ENCODE measurements at regions not wholly inside any gene's neighbourhood (a gene's known extent, or its start where the extent isn't known, plus 50 kb on each side); places are given as distances from the start of the nearest gene placed in this dataset.
"Not testable (repeated sequence)": the region's sequence is repeated elsewhere in the genome, so short reads cannot be mapped to it uniquely, and the experiment has no call there.

GRCh38 chr5:34544403-34544802 is 111.7 kb upstream of the RAI14 start:
- no peak for DNase-seq (ENCODE audit: low read depth, low spot score)

GRCh38 chr5:34545164-34545563 is 111.0 kb upstream of the RAI14 start:
- no peak for DNase-seq (ENCODE audit: low read depth, low spot score)
- no peak overlapping the region for H3K27ac ChIP-seq

More at GRCh38 chr5:34544403-34544802, 111.7 kb upstream of the RAI14 start:
- H3K27ac ChIP-seq = no peak overlapping the region

- DNase-seq (ENCODE audit: low read depth, low spot score) = no peak
- H3K27ac ChIP-seq = no peak overlapping the region
These were observed 110.5 kb upstream of the RAI14 start for GRCh38 chr5:34545626-34546025.

- no peak for DNase-seq (ENCODE audit: low read depth, low spot score)
- H3K27ac ChIP-seq = no peak overlapping the region
These were observed 108.6 kb upstream of the RAI14 start for GRCh38 chr5:34547300-34548085.

- no peak for DNase-seq (ENCODE audit: low read depth, low spot score)
These were observed 108.1 kb upstream of the RAI14 start for GRCh38 chr5:34548086-34548403.

GRCh38 chr5:34550247-34550646 is 105.9 kb upstream of the RAI14 start:
- DNase-seq (ENCODE audit: low read depth, low spot score) = no peak
- H3K27ac ChIP-seq = no peak overlapping the region

More at GRCh38 chr5:34548086-34548403, 108.1 kb upstream of the RAI14 start:
- no peak overlapping the region for H3K27ac ChIP-seq

- H3K27ac ChIP-seq = no peak overlapping the region
- no peak for DNase-seq (ENCODE audit: low read depth, low spot score)
These were observed 105.2 kb upstream of the RAI14 start for GRCh38 chr5:34550964-34551363.

- no peak overlapping the region for H3K27ac ChIP-seq
- no peak for DNase-seq (ENCODE audit: low read depth, low spot score)
These were observed 104.2 kb upstream of the RAI14 start for GRCh38 chr5:34551911-34552433.

- no peak overlapping the region for H3K27ac ChIP-seq
- no peak for DNase-seq (ENCODE audit: low read depth, low spot score)
These were observed 103.4 kb upstream of the RAI14 start for GRCh38 chr5:34552686-34553085.

- no peak overlapping the region for H3K27ac ChIP-seq
- DNase-seq (ENCODE audit: low read depth, low spot score) = no peak
These were observed 102.5 kb upstream of the RAI14 start for GRCh38 chr5:34553581-34553980.

GRCh38 chr5:34554641-34555040 is 101.5 kb upstream of the RAI14 start:
- H3K27ac ChIP-seq = no peak overlapping the region
- DNase-seq (ENCODE audit: low read depth, low spot score) = no peak

- DNase-seq (ENCODE audit: low read depth, low spot score) = no peak
- no peak overlapping the region for H3K27ac ChIP-seq
These were observed 100.2 kb upstream of the RAI14 start for GRCh38 chr5:34555699-34556508.

GRCh38 chr5:34556509-34556782 is 99.7 kb upstream of the RAI14 start:
- DNase-seq (ENCODE audit: low read depth, low spot score) = no peak
- no peak overlapping the region for H3K27ac ChIP-seq

GRCh38 chr5:34561581-34561980 is 94.5 kb upstream of the RAI14 start:
- not testable (repeated sequence) for DNase-seq (ENCODE audit: low read depth, low spot score); H3K27ac ChIP-seq

GRCh38 chr5:34562791-34563190 is 93.3 kb upstream of the RAI14 start:
- H3K27ac ChIP-seq = no peak overlapping the region
- DNase-seq (ENCODE audit: low read depth, low spot score) = no peak

GRCh38 chr5:34563269-34563668 is 92.9 kb upstream of the RAI14 start:
- H3K27ac ChIP-seq = no peak overlapping the region
- DNase-seq (ENCODE audit: low read depth, low spot score) = no peak

- no peak for DNase-seq (ENCODE audit: low read depth, low spot score)
These were observed 92.0 kb upstream of the RAI14 start for GRCh38 chr5:34563931-34564709.

GRCh38 chr5:34564710-34565235 is 91.4 kb upstream of the RAI14 start:
- no peak overlapping the region for H3K27ac ChIP-seq
- DNase-seq (ENCODE audit: low read depth, low spot score) = no peak

More at GRCh38 chr5:34563931-34564709, 92.0 kb upstream of the RAI14 start:
- H3K27ac ChIP-seq = no peak overlapping the region

- no peak for DNase-seq (ENCODE audit: low read depth, low spot score)
- peak overlapping the region; percentile 74 for H3K27ac ChIP-seq
These were observed 86.0 kb upstream of the RAI14 start for GRCh38 chr5:34570143-34570542.
